HG03196 (cell line): ENCODE measurements at regions not wholly inside any gene's neighbourhood (a gene's known extent, or its start where the extent isn't known, plus 50 kb on each side); places are given as distances from the start of the nearest gene placed in this dataset.

ENCODE experiments used
- ATAC-seq: cut with Tn5 transposase; IDR thresholded peaks from one replicate; pipeline ENCODE4 v1.9.1; 2021; ENCODE audit not compliant: unreplicated experiment

GRCh38 chr5:156230887-156231286 is 96.1 kb upstream of the SGCD start:
- ATAC-seq = no peak

GRCh38 chr5:156232251-156232869 is 94.6 kb upstream of the SGCD start:
- no peak for ATAC-seq

- no peak for ATAC-seq
Observed at GRCh38 chr5:156237361-156237760, 89.6 kb upstream of the SGCD start.

GRCh38 chr5:156239800-156240199 is 87.2 kb upstream of the SGCD start:
- no peak for ATAC-seq

- ATAC-seq = no peak
Observed at GRCh38 chr5:156240414-156240813, 86.5 kb upstream of the SGCD start.

GRCh38 chr5:156241266-156241665 is 85.7 kb upstream of the SGCD start:
- ATAC-seq = no peak

GRCh38 chr5:156245895-156246294 is 81.1 kb upstream of the SGCD start:
- ATAC-seq = no peak

- no peak for ATAC-seq
Observed at GRCh38 chr5:156251076-156251475, 75.9 kb upstream of the SGCD start.

GRCh38 chr5:156253130-156253529 is 73.8 kb upstream of the SGCD start:
- ATAC-seq = no peak

GRCh38 chr5:156254196-156254595 is 72.8 kb upstream of the SGCD start:
- ATAC-seq = no peak

GRCh38 chr5:156256642-156257041 is 70.3 kb upstream of the SGCD start:
- ATAC-seq = no peak

- ATAC-seq = no peak
Observed at GRCh38 chr5:156258934-156259333, 68.0 kb upstream of the SGCD start.

GRCh38 chr5:156259618-156260017 is 67.3 kb upstream of the SGCD start:
- ATAC-seq = no peak

GRCh38 chr5:156261275-156261939 is 65.6 kb upstream of the SGCD start:
- no peak for ATAC-seq

- no peak for ATAC-seq
Observed at GRCh38 chr5:156271569-156271968, 55.4 kb upstream of the SGCD start.

GRCh38 chr5:156272139-156272538 is 54.8 kb upstream of the SGCD start:
- no peak for ATAC-seq

- ATAC-seq = no peak
Observed at GRCh38 chr5:156273325-156273724, 53.6 kb upstream of the SGCD start.

- ATAC-seq = no peak
Observed at GRCh38 chr5:156274453-156274852, 52.5 kb upstream of the SGCD start.
